HEK293 (cell line): ENCODE measurements at regions not wholly inside any gene's neighbourhood (a gene's known extent, or its start where the extent isn't known, plus 50 kb on each side); places are given as distances from the start of the nearest gene placed in this dataset.

ENCODE experiments used
- CTCF ChIA-PET: fragments of 350-600 bp; formaldehyde crosslinking; extraction: SDS; loops from one replicate; lab custom pipeline; 2021; ENCODE audit warnings: antibody characterized with exemption; lab: Yijun Ruan, JAX
- POLR2A ChIA-PET: fragments of 300-600 bp; formaldehyde crosslinking; extraction: SDS; loops from one replicate; lab custom pipeline; 2020; ENCODE audit warnings: antibody characterized with exemption, inconsistent platforms; lab: Yijun Ruan, JAX
- H3K27ac ChIP-seq: fragments of 200-500 bp; sonication (Bioruptor generic); 2 replicates; pipeline ENCODE4 v1.5.1; 2014; ENCODE audit warnings: low read depth, low read length, control low read depth, inconsistent platforms; ENCODE audit errors: extremely low read depth
- H3K36me3 ChIP-seq, 2 experiments: fragments of 200-500 bp in 1 of 2; sonication (Bioruptor generic) in 1 of 2; 1 replicate in 1 of 2; 2 replicates in 1 of 2; pipeline ENCODE4 v1.5.1; 2014 to 2017; ENCODE audit warnings: inconsistent platforms in 2 of 2, low read length in 2 of 2; ENCODE audit not compliant: control insufficient read depth in 2 of 2, insufficient read depth in 1 of 2
- H3K4me1 ChIP-seq: fragments of 200-500 bp; sonication (Bioruptor generic); 2 replicates; pipeline ENCODE4 v1.5.1; 2014; ENCODE audit warnings: mild to moderate bottlenecking, low read length, inconsistent platforms; ENCODE audit not compliant: control insufficient read depth, insufficient read depth
- H3K4me3 ChIP-seq: 2 replicates; pipeline ENCODE4 v1.5.1; 2011; ENCODE audit warnings: low read depth, mild to moderate bottlenecking, control low read depth, low read length, moderate library complexity
- H3K9me3 ChIP-seq: fragments of 200-500 bp; sonication (Bioruptor generic); 2 replicates; pipeline ENCODE4 v1.5.1; 2014; ENCODE audit warnings: low read depth, low read length, inconsistent platforms; ENCODE audit not compliant: control insufficient read depth, insufficient read depth
- GFI1B ChIP-seq: fragments of 450-650 bp; formaldehyde crosslinking; IDR thresholded peaks from 2 replicates; pipeline ENCODE4 v1.5.1; 2016; ENCODE audit warnings: missing biosample characterization, missing genetic modification characterization
- GLIS2 ChIP-seq: fragments of 450-650 bp; formaldehyde crosslinking; IDR thresholded peaks from 2 replicates; pipeline ENCODE4 v1.5.1; 2016; ENCODE audit warnings: missing biosample characterization, missing genetic modification characterization
- HIC1 ChIP-seq: fragments of 450-650 bp; formaldehyde crosslinking; IDR thresholded peaks from 2 replicates; pipeline ENCODE4 v1.5.1; 2016; ENCODE audit warnings: missing biosample characterization, missing genetic modification characterization
- KLF8 ChIP-seq: fragments of 450-650 bp; formaldehyde crosslinking; IDR thresholded peaks from 2 replicates; pipeline ENCODE4 v1.5.1; 2016; ENCODE audit warnings: missing biosample characterization, missing genetic modification characterization
- REPIN1 ChIP-seq: fragments of 450-650 bp; formaldehyde crosslinking; IDR thresholded peaks from 2 replicates; pipeline ENCODE4 v1.5.1; 2017; ENCODE audit warnings: missing biosample characterization, missing genetic modification characterization, low read depth
- SP3 ChIP-seq: fragments of 450-650 bp; formaldehyde crosslinking; IDR thresholded peaks from 2 replicates; pipeline ENCODE4 v1.5.1; 2016; ENCODE audit warnings: missing biosample characterization, missing genetic modification characterization
- ZBTB49 ChIP-seq: fragments of 450-650 bp; formaldehyde crosslinking; IDR thresholded peaks from 2 replicates; pipeline ENCODE4 v1.5.1; 2016; ENCODE audit warnings: missing biosample characterization, missing genetic modification characterization, low read depth
- ZBTB7A ChIP-seq: fragments of 450-650 bp; formaldehyde crosslinking; IDR thresholded peaks from 2 replicates; pipeline ENCODE4 v1.5.1; 2016; ENCODE audit warnings: low read depth, missing biosample characterization, missing genetic modification characterization
- ZEB2 ChIP-seq: fragments of 450-650 bp; formaldehyde crosslinking; IDR thresholded peaks from 2 replicates; pipeline ENCODE4 v1.5.1; 2016; ENCODE audit warnings: missing biosample characterization, missing genetic modification characterization
- ZNF174 ChIP-seq: fragments of 450-650 bp; formaldehyde crosslinking; IDR thresholded peaks from 2 replicates; pipeline ENCODE4 v1.5.0; 2017; ENCODE audit warnings: missing biosample characterization, mild to moderate bottlenecking, missing genetic modification characterization
- ZNF23 ChIP-seq: fragments of 450-650 bp; formaldehyde crosslinking; IDR thresholded peaks from 2 replicates; pipeline ENCODE4 v1.5.1; 2016; ENCODE audit warnings: missing biosample characterization, missing genetic modification characterization, borderline replicate concordance
- ZNF302 ChIP-seq: fragments of 450-650 bp; formaldehyde crosslinking; IDR thresholded peaks from 2 replicates; pipeline ENCODE4 v1.5.1; 2016; ENCODE audit warnings: missing biosample characterization, missing genetic modification characterization, low read depth
- ZNF37A ChIP-seq: fragments of 450-650 bp; IDR thresholded peaks from 2 replicates; pipeline ENCODE4 v1.5.1; 2018; ENCODE audit warnings: missing biosample characterization, missing genetic modification characterization
- ZNF398 ChIP-seq: fragments of 450-650 bp; formaldehyde crosslinking; IDR thresholded peaks from 2 replicates; pipeline ENCODE4 v1.5.1; 2017; ENCODE audit warnings: missing biosample characterization, missing genetic modification characterization
- ZNF416 ChIP-seq: fragments of 450-650 bp; formaldehyde crosslinking; IDR thresholded peaks from 2 replicates; pipeline ENCODE4 v1.5.1; 2016; ENCODE audit warnings: missing biosample characterization, missing genetic modification characterization
- ZNF423 ChIP-seq: fragments of 450-650 bp; formaldehyde crosslinking; IDR thresholded peaks from 2 replicates; pipeline ENCODE4 v1.5.1; 2016; ENCODE audit warnings: missing biosample characterization, missing genetic modification characterization
- ZNF473 ChIP-seq: fragments of 450-650 bp; formaldehyde crosslinking; IDR thresholded peaks from 2 replicates; pipeline ENCODE4 v1.5.1; 2017; ENCODE audit warnings: missing biosample characterization, missing genetic modification characterization
- ZNF488 ChIP-seq: fragments of 450-650 bp; formaldehyde crosslinking; IDR thresholded peaks from 2 replicates; pipeline ENCODE4 v1.5.1; 2016; ENCODE audit warnings: missing biosample characterization, missing genetic modification characterization
- ZNF510 ChIP-seq: fragments of 450-650 bp; formaldehyde crosslinking; IDR thresholded peaks from 2 replicates; pipeline ENCODE4 v1.5.1; 2018; ENCODE audit warnings: mild to moderate bottlenecking, missing genetic modification characterization, missing biosample characterization; ENCODE audit not compliant: insufficient replicate concordance
- ZNF521 ChIP-seq: fragments of 450-650 bp; formaldehyde crosslinking; IDR thresholded peaks from 2 replicates; pipeline ENCODE4 v1.5.1; 2017; ENCODE audit warnings: missing biosample characterization, mild to moderate bottlenecking, missing genetic modification characterization
- ZNF529 ChIP-seq: fragments of 450-650 bp; formaldehyde crosslinking; IDR thresholded peaks from 2 replicates; pipeline ENCODE4 v1.5.1; 2017; ENCODE audit warnings: missing genetic modification characterization, missing biosample characterization; ENCODE audit not compliant: insufficient replicate concordance
- ZNF660 ChIP-seq: fragments of 450-650 bp; IDR thresholded peaks from 2 replicates; pipeline ENCODE4 v1.5.1; 2018; ENCODE audit warnings: missing biosample characterization, mild to moderate bottlenecking, missing genetic modification characterization
- ZNF677 ChIP-seq: fragments of 450-650 bp; IDR thresholded peaks from 2 replicates; pipeline ENCODE4 v1.5.0; 2018; ENCODE audit warnings: missing biosample characterization, mild to moderate bottlenecking, missing genetic modification characterization, moderate library complexity
- ZNF768 ChIP-seq: fragments of 450-650 bp; formaldehyde crosslinking; IDR thresholded peaks from 2 replicates; pipeline ENCODE4 v1.5.1; 2018; ENCODE audit warnings: missing biosample characterization, mild to moderate bottlenecking, missing genetic modification characterization
- ZSCAN5A ChIP-seq: fragments of 450-650 bp; formaldehyde crosslinking; IDR thresholded peaks from 2 replicates; pipeline ENCODE4 v1.5.1; 2016; ENCODE audit warnings: missing biosample characterization, missing genetic modification characterization

- ChIA-PET POLR2A (no interaction called here), CTCF (no interaction called here)
- Histone ChIP-seq H3K36me3 (no peaks in the 10 kb centered on the region), H3K27ac (no peak overlapping the region), H3K4me1 (no peaks in the 10 kb centered on the region), H3K4me3 (no peak overlapping the region), H3K9me3 (no peaks in the 10 kb centered on the region)
- TF ChIP-seq ZNF768: no peak
- TF ChIP-seq ZNF660: no peak
- TF ChIP-seq ZNF416: no peak
- no peak for TF ChIP-seq ZNF23 (tag by site-specific recombination)
- TF ChIP-seq ZNF423 (tag by site-specific recombination): no peak
- no peak for TF ChIP-seq ZNF488 (tag by site-specific recombination)
- TF ChIP-seq ZBTB49 (tag by site-specific recombination): no peak
- TF ChIP-seq ZNF174 (tag by site-specific recombination): no peak
Observed at GRCh38 chr2:101608408-101609310, 88.8 kb upstream of the MAP4K4 start.

- no peak for TF ChIP-seq ZNF302 (tag by site-specific recombination)
- TF ChIP-seq HIC1 (tag by site-specific recombination): no peak
- TF ChIP-seq GFI1B (tag by site-specific recombination): no peak
- no peak for TF ChIP-seq KLF8 (tag by site-specific recombination)
- no peak for TF ChIP-seq ZNF473 (tag by site-specific recombination)
- no peak for TF ChIP-seq ZNF677 (tag by site-specific recombination)
- TF ChIP-seq ZBTB7A (tag by site-specific recombination): no peak
- no peak for TF ChIP-seq ZNF510 (tag by site-specific recombination)
- TF ChIP-seq ZEB2 (tag by site-specific recombination): no peak
- no peak for TF ChIP-seq GLIS2 (tag by site-specific recombination)
- no peak for TF ChIP-seq ZNF37A (tag by site-specific recombination)
- TF ChIP-seq ZNF521 (tag by site-specific recombination): no peak
- TF ChIP-seq ZSCAN5A (tag by site-specific recombination): no peak
- TF ChIP-seq REPIN1 (tag by site-specific recombination): no peak
- no peak for TF ChIP-seq SP3 (tag by site-specific recombination)
- TF ChIP-seq ZNF529: no peak
- no peak for TF ChIP-seq ZNF398 (tag by site-specific recombination)
- ChIA-PET POLR2A (no interaction called here), CTCF (no interaction called here)
- Histone ChIP-seq H3K27ac (no peak overlapping the region), H3K36me3 (no peaks in the 10 kb centered on the region), H3K9me3 (no peaks in the 10 kb centered on the region), H3K4me1 (no peaks in the 10 kb centered on the region), H3K4me3 (no peak overlapping the region)
Observed at GRCh38 chr2:101597347-101597944, 100.1 kb upstream of the MAP4K4 start.
